Osteocyte (in vitro differentiated cells): ENCODE measurements at regions not wholly inside any gene's neighbourhood (a gene's known extent, or its start where the extent isn't known, plus 50 kb on each side); places are given as distances from the start of the nearest gene placed in this dataset.

Source experiments
- DNase-seq: peaks from one replicate; pipeline ENCODE4 v3.0.0; 2021; ENCODE audit warnings: mixed read lengths; ENCODE audit not compliant: unreplicated experiment; ENCODE audit errors: extremely low spot score
- H3K27ac Mint-ChIP-seq: one replicate; pipeline ENCODE4 v1.8.0; 2021; ENCODE audit warnings: mild to moderate bottlenecking, mixed read lengths; ENCODE audit not compliant: unreplicated experiment
- H3K27me3 Mint-ChIP-seq: one replicate; pipeline ENCODE4 v1.8.0; 2021; ENCODE audit warnings: mixed read lengths; ENCODE audit not compliant: unreplicated experiment
- H3K36me3 Mint-ChIP-seq: one replicate; pipeline ENCODE4 v1.8.0; 2021; ENCODE audit warnings: mixed read lengths; ENCODE audit not compliant: unreplicated experiment
- H3K4me1 Mint-ChIP-seq: one replicate; pipeline ENCODE4 v1.8.0; 2021; ENCODE audit warnings: mixed read lengths; ENCODE audit not compliant: unreplicated experiment
- H3K4me3 Mint-ChIP-seq: one replicate; pipeline ENCODE4 v1.8.0; 2021; ENCODE audit warnings: mild to moderate bottlenecking, moderate library complexity, mixed read lengths; ENCODE audit not compliant: unreplicated experiment
- H3K9me3 Mint-ChIP-seq: one replicate; pipeline ENCODE4 v1.8.0; 2021; ENCODE audit warnings: mixed read lengths; ENCODE audit not compliant: unreplicated experiment
- TF ChIP-seq, protein P1 (sequence below): fragments of 200-600 bp; sonication (generic); IDR thresholded peaks from 2 replicates; pipeline ENCODE4 v1.5.0; 2021; ENCODE audit warnings: antibody characterized with exemption, mild to moderate bottlenecking, moderate library complexity

DNA sequence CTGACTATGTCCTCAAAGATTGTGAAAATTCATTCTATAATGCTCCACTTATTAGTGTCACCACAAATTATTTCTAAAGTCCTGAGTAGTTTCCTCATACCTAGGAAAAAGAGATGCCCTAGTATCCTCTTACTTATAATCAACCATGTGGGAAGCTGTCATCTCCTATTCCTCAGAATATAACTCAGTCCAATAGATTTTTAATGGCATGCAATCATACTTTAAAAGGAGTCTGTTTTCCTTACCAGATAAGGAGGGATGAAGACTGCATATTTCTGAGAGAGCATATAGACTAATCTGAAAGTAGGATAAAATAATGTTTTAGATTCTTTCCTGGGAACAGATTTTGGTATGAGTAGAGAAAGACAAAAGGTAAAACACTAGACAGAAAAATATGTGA, 727.7 kb upstream of the GRM3 start:
- DNase-seq, result no peak
- Mint-ChIP-seq H3K36me3 (no peaks in the 10 kb centered on the region), H3K9me3 (no peaks in the 10 kb centered on the region), H3K27ac (no peak overlapping the region), H3K4me1 (no peaks in the 10 kb centered on the region), H3K4me3 (no peak overlapping the region), H3K27me3 (peaks cover 22% of the 10 kb centered on the region)
- TF ChIP-seq, protein P1, sequence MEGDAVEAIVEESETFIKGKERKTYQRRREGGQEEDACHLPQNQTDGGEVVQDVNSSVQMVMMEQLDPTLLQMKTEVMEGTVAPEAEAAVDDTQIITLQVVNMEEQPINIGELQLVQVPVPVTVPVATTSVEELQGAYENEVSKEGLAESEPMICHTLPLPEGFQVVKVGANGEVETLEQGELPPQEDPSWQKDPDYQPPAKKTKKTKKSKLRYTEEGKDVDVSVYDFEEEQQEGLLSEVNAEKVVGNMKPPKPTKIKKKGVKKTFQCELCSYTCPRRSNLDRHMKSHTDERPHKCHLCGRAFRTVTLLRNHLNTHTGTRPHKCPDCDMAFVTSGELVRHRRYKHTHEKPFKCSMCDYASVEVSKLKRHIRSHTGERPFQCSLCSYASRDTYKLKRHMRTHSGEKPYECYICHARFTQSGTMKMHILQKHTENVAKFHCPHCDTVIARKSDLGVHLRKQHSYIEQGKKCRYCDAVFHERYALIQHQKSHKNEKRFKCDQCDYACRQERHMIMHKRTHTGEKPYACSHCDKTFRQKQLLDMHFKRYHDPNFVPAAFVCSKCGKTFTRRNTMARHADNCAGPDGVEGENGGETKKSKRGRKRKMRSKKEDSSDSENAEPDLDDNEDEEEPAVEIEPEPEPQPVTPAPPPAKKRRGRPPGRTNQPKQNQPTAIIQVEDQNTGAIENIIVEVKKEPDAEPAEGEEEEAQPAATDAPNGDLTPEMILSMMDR, result no peak

DNA sequence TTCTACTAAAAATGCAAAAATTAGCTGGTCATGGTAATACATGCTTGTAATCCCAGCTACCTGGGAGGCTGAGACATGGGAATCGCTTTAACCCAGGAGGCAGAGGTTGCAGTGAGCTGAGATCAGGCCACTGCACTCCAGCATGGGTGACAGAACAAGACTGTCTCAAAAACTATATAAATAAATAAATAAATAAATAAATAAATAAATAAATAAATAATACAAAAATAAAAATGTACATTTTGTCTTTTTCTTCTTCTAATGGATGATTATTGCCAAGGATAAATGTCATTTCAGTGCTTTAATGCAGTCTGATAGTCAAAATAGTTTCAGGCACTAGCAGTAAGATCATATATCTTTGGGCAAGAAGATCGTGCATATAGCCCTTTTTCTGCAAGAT, 727.6 kb upstream of the SEMA3D start:
- H3K4me3 Mint-ChIP-seq, result no peak overlapping the region
- H3K27ac Mint-ChIP-seq, result no peak overlapping the region
- H3K27me3 Mint-ChIP-seq, result peaks cover 22% of the 10 kb centered on the region
- TF ChIP-seq, protein P1, result no peak
- DNase-seq, result no peak
- no peaks in the 10 kb centered on the region for H3K4me1 Mint-ChIP-seq
- H3K36me3 Mint-ChIP-seq, result no peaks in the 10 kb centered on the region
- H3K9me3 Mint-ChIP-seq, result no peaks in the 10 kb centered on the region

DNA sequence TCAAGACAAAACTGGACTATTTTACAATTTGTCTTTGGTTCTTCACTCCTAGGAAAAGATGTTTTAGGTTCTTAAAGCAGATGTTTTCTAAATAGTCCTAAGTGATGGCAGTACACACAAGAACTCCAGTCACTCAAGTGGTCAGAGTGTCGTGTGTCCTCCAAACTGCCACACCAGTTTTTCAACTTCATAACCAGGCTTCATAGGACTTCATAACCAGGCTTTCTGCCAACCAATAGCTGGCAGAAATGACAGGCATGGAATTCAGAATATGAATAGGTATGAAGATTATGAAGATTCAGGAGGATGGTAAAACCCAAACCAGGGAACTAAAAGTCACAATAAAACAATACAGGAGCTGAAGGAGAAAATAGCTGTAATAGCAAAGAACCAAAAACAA, 721.2 kb upstream of the SEMA3D start:
- H3K4me3 Mint-ChIP-seq, result no peak overlapping the region
- peaks cover 10% of the 10 kb centered on the region for H3K27me3 Mint-ChIP-seq
- no peaks in the 10 kb centered on the region for H3K36me3 Mint-ChIP-seq

DNA sequence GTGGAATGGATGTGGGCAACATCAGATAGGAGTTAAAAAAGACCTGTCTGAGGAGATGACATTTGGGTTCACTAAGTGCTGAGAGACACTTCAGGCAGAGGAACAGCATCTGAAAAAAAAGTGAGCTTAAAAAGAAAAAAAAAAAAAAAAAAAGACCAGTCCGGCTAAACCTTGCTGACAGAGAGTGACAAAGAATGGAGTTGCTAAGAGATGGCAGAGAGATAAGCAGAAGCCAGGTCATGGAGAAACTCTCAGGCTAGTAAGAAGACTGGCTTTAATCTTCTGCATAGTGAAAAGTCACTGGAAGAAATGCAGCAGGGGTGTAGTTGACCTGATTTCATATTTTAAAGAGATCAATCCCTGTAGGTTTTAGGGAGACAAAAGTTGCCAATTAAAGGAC, 711.1 kb upstream of the SEMA3D start:
- TF ChIP-seq, protein P1, result no peak
- no peak overlapping the region for H3K27ac Mint-ChIP-seq
- H3K36me3 Mint-ChIP-seq, result no peaks in the 10 kb centered on the region
- no peak overlapping the region for H3K4me3 Mint-ChIP-seq
- no peaks in the 10 kb centered on the region for H3K4me1 Mint-ChIP-seq
- no peak for DNase-seq
- H3K9me3 Mint-ChIP-seq, result no peaks in the 10 kb centered on the region
- peaks cover 15% of the 10 kb centered on the region for H3K27me3 Mint-ChIP-seq

More for the DNA sequence above, 721.2 kb upstream of the SEMA3D start:
- no peak for DNase-seq
- peaks cover 4% of the 10 kb centered on the region for H3K9me3 Mint-ChIP-seq
- TF ChIP-seq, protein P1, result no peak
- no peaks in the 10 kb centered on the region for H3K4me1 Mint-ChIP-seq
- H3K27ac Mint-ChIP-seq, result no peak overlapping the region

DNA sequence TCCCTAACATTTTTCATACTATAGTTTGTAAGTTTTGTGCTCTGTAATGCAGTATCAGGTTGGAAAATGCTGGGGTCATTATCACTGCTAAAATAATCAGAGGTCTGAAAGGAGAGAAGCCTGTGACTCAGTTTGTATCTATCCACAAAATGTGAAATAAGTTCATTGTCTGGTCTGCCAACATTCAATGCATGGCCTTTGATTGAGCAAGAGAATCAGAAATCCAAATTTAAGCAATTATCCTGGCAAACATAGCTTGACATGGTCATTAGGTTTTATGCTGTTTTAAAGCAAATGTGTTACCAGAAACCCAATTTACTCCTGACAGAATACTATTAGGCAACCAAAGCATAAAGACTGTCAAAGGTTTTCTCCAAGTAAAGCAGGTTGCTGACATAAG, 709.7 kb upstream of the SEMA3D start:
- TF ChIP-seq, protein P1, result no peak
- no peaks in the 10 kb centered on the region for H3K9me3 Mint-ChIP-seq
- H3K27me3 Mint-ChIP-seq, result peaks cover 15% of the 10 kb centered on the region
- no peak overlapping the region for H3K27ac Mint-ChIP-seq
- H3K36me3 Mint-ChIP-seq, result no peaks in the 10 kb centered on the region
- H3K4me3 Mint-ChIP-seq, result no peak overlapping the region
- DNase-seq, result no peak
- H3K4me1 Mint-ChIP-seq, result no peaks in the 10 kb centered on the region
